Activated CD4-positive, alpha-beta memory T cell treated with anti-CD3 and anti-CD28 coated beads, Interleukin-2, amount 10 ng/mL, durations not matched to agents 7 days and 5 days (primary cell): ENCODE measurements at regions not wholly inside any gene's neighbourhood (a gene's known extent, or its start where the extent isn't known, plus 50 kb on each side); places are given as distances from the start of the nearest gene placed in this dataset.

ENCODE experiments used
- CTCF ChIA-PET: fragments of 350-600 bp; sonication (Branson Sonifier 250); formaldehyde crosslinking; loops from one replicate; lab custom pipeline; 2021; ENCODE audit warnings: antibody characterized with exemption, inconsistent platforms; lab: Charles Lee
- POLR2A ChIA-PET: fragments of 350-600 bp; sonication (Branson Sonifier 250); formaldehyde crosslinking; loops from one replicate; lab custom pipeline; 2021; ENCODE audit warnings: antibody characterized with exemption; lab: Charles Lee
- DNase-seq: peaks from one replicate; pipeline ENCODE4 v3.0.0-alpha.2; 2020
- H3K27ac Mint-ChIP-seq: one replicate; pipeline ENCODE4 v1.8.0; 2021; ENCODE audit warnings: mild to moderate bottlenecking, mixed read lengths
- H3K27me3 Mint-ChIP-seq: one replicate; pipeline ENCODE4 v1.8.0; 2021; ENCODE audit warnings: mixed read lengths
- H3K36me3 Mint-ChIP-seq: one replicate; pipeline ENCODE4 v1.8.0; 2021; ENCODE audit warnings: low read depth, mixed read lengths
- H3K4me1 Mint-ChIP-seq: one replicate; pipeline ENCODE4 v1.8.0; 2021; ENCODE audit warnings: mixed read lengths
- H3K4me3 Mint-ChIP-seq: one replicate; pipeline ENCODE4 v1.8.0; 2021; ENCODE audit warnings: mild to moderate bottlenecking, mixed read lengths
- H3K9me3 Mint-ChIP-seq: one replicate; pipeline ENCODE4 v1.8.0; 2021; ENCODE audit warnings: mixed read lengths

DNA sequence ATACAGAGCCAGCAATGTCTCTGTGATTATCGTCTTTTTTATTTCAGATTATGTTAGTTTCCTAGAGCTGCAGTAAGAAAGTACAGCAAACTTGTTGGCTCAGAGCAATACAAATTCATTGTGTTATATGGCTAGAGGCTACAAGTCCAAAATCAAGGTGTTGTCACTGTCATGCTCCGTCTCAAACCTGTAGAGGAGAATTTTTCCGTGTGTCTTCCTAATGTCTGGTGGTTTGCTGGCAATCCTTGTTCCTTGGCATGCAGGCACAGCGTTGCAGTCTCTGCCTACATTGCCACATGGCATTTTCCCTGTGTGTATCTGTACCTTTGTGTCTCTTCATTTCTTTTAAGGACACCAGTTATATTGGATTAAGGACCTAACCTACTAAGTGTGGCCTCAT, 244.4 kb downstream of the LRRIQ3 start:
- ChIA-PET CTCF (no interaction called here), POLR2A (no interaction called here)
- Mint-ChIP-seq H3K4me1 (no peaks in the 10 kb centered on the region), H3K9me3 (peaks cover 5% of the 10 kb centered on the region), H3K27ac (no peak overlapping the region), H3K27me3 (no peaks in the 10 kb centered on the region), H3K36me3 (no peaks in the 10 kb centered on the region), H3K4me3 (no peak overlapping the region)
- DNase-seq = no peak

GRCh38 chr1:73953186-73953585, 244.8 kb downstream of the LRRIQ3 start:
- DNase-seq = no peak
- no peak overlapping the region for H3K27ac Mint-ChIP-seq
- POLR2A ChIA-PET = no interaction called here
- CTCF ChIA-PET = no interaction called here
- H3K27me3 Mint-ChIP-seq = no peaks in the 10 kb centered on the region
- H3K36me3 Mint-ChIP-seq = no peaks in the 10 kb centered on the region
- no peak overlapping the region for H3K4me3 Mint-ChIP-seq
- H3K4me1 Mint-ChIP-seq = no peaks in the 10 kb centered on the region
- peaks cover 5% of the 10 kb centered on the region for H3K9me3 Mint-ChIP-seq

DNA sequence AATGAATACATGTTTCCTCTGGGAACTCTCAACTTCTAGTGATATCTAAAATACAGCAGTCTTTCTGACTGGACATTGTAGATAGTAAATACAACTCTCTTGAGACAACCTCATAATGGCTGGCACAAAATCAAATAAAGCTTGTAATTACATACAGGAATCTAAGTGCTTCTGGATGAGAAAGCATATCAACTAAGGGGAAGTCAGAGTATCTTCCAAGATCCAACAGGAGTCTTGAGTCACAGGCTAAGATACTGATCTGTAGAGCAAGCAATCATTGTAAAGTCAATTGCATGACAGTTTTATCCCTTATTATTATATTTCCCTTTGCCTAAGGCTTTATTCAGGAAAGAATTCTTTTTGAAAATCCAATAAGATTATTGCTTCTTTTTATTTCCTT, 249.9 kb downstream of the LRRIQ3 start:
- no peak overlapping the region for H3K27ac Mint-ChIP-seq
- DNase-seq = no peak
- no peaks in the 10 kb centered on the region for H3K9me3 Mint-ChIP-seq
- CTCF ChIA-PET = no interaction called here
- no peak overlapping the region for H3K4me3 Mint-ChIP-seq
- H3K4me1 Mint-ChIP-seq = no peaks in the 10 kb centered on the region
- no peaks in the 10 kb centered on the region for H3K27me3 Mint-ChIP-seq
- POLR2A ChIA-PET = no interaction called here
- no peaks in the 10 kb centered on the region for H3K36me3 Mint-ChIP-seq

GRCh38 chr1:73947009-73947408, 251.0 kb downstream of the LRRIQ3 start:
- no peaks in the 10 kb centered on the region for H3K36me3 Mint-ChIP-seq
- H3K4me1 Mint-ChIP-seq = no peaks in the 10 kb centered on the region
- no peak overlapping the region for H3K27ac Mint-ChIP-seq
- DNase-seq = no peak
- CTCF ChIA-PET = no interaction called here
- no peak overlapping the region for H3K4me3 Mint-ChIP-seq
- no peaks in the 10 kb centered on the region for H3K27me3 Mint-ChIP-seq
- POLR2A ChIA-PET = no interaction called here
- H3K9me3 Mint-ChIP-seq = no peaks in the 10 kb centered on the region

DNA sequence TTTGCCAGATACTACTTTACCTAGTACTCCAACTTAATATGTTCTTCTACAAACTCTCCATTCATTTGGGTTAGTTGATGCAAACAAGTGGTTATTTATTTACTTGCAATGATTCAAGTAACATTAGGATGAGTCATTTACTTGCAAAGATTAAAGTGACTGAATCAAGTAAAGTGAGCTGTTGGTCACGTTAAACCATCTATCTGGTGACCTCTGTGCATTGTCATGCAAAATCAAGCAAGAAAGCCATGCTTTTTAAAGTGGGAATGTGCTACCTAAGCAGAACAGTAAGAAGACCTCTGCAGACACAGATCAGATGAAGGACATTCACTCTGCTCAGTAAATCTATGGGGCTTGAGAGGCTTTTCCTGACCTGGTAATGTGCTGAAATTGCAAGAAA, 254.7 kb downstream of the LRRIQ3 start:
- Mint-ChIP-seq H3K27me3 (no peaks in the 10 kb centered on the region), H3K36me3 (no peaks in the 10 kb centered on the region), H3K4me1 (no peaks in the 10 kb centered on the region), H3K27ac (no peak overlapping the region), H3K4me3 (no peak overlapping the region), H3K9me3 (no peaks in the 10 kb centered on the region)
- CTCF ChIA-PET = no interaction called here
- DNase-seq = no peak
- POLR2A ChIA-PET = no interaction called here

DNA sequence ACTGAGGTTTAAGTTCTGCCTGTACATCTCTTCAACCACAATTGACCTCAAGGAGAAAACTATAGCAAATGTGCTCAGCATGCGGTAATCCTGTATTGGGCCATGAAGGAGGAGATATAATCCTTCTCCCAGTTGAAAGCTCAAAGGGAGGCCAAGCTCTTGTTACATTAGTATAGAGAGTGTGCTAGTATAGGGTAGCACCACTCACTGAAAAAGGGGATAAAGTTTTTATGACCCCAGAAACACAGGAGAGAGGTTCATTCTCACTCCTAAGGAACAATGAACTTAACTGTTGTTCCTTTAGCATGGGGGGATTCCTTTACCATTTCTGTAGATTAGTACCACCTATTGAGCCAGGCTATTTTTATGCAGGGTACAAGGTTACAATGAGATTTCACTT, 267.7 kb downstream of the LRRIQ3 start:
- Mint-ChIP-seq H3K9me3 (no peaks in the 10 kb centered on the region), H3K27ac (no peak overlapping the region), H3K4me1 (no peaks in the 10 kb centered on the region), H3K27me3 (no peaks in the 10 kb centered on the region), H3K36me3 (no peaks in the 10 kb centered on the region), H3K4me3 (no peak overlapping the region)
- CTCF ChIA-PET = no interaction called here
- POLR2A ChIA-PET = no interaction called here
- no peak for DNase-seq

DNA sequence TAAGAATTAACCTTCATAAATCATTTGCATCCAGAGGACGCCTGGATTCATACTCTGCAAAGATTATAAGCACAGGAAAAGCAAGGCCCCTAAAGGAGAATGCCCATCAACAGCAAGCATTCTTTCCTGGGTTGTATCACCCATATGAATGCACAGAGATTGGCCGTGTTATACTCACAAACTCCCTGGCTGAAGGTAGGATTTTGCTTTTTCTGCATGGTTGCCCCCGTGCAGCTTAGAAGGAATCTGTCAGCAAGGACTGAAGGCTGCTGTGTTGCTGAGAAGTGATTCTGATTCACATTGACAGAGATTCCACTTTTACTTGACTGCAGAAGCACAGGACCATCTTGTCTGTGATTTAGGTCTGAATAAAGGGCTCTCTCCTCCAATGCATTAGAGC, 283.0 kb downstream of the LRRIQ3 start:
- Mint-ChIP-seq H3K4me3 (no peak overlapping the region), H3K4me1 (no peaks in the 10 kb centered on the region), H3K27me3 (no peaks in the 10 kb centered on the region), H3K36me3 (no peaks in the 10 kb centered on the region), H3K27ac (no peak overlapping the region), H3K9me3 (peaks cover 4% of the 10 kb centered on the region)
- CTCF ChIA-PET = no interaction called here
- no peak for DNase-seq
- POLR2A ChIA-PET = no interaction called here

DNA sequence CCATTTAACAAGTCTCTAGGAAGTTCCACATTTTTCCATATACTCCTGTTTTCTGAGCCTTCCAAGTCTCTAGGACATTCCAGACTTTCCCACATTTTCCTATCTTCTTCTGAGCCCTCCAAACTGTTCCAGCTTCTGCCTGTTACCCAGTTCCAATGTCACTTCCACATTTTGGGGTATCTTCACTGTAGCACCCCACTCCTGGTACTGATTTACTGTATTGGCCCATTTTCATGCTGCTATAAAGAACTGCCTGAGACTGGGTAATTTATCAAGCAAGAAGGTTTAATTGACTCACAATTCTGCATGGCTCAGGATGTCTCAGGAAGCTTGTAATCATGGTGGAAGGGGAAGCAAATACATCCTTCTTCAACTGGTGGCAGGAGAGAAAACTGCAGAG, 285.0 kb downstream of the LRRIQ3 start:
- CTCF ChIA-PET = no interaction called here
- DNase-seq = no peak
- H3K36me3 Mint-ChIP-seq = no peaks in the 10 kb centered on the region
- no peaks in the 10 kb centered on the region for H3K4me1 Mint-ChIP-seq
- H3K27ac Mint-ChIP-seq = no peak overlapping the region
- no peaks in the 10 kb centered on the region for H3K27me3 Mint-ChIP-seq
- H3K4me3 Mint-ChIP-seq = no peak overlapping the region
- POLR2A ChIA-PET = no interaction called here
- peaks cover 4% of the 10 kb centered on the region for H3K9me3 Mint-ChIP-seq

DNA sequence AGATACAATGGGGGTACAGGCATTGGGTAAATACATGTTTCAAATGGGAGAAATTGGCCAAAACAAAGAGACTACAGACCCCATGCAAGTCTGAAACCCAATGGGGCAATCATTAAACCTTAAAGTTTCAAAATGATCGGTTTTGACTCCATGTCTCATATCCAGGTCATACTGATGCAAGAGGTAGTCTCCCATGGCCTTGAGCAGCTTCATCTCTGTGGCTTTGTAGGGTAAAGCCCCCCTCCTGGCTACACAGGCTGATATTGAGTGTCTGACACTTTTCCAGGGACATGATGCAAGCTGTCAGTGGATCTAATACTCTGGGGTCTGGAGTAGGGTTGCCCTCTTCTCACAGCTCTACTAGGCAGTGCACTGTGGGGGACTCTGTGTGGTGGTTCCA, 286.1 kb downstream of the LRRIQ3 start:
- peaks cover 4% of the 10 kb centered on the region for H3K9me3 Mint-ChIP-seq
- no peak overlapping the region for H3K4me3 Mint-ChIP-seq
- ChIA-PET CTCF (no interaction called here), POLR2A (no interaction called here)
- no peaks in the 10 kb centered on the region for H3K36me3 Mint-ChIP-seq
- no peaks in the 10 kb centered on the region for H3K27me3 Mint-ChIP-seq
- DNase-seq = no peak
- H3K4me1 Mint-ChIP-seq = no peaks in the 10 kb centered on the region
- no peak overlapping the region for H3K27ac Mint-ChIP-seq

- H3K27ac Mint-ChIP-seq = no peak overlapping the region
- peaks cover 4% of the 10 kb centered on the region for H3K9me3 Mint-ChIP-seq
- ChIA-PET CTCF (interaction anchor here (0.9 kb wide), 1 partner anchor 562 kb away, joined by 3 read pairs; no protein-coding TSS in a partner anchor), POLR2A (no interaction called here)
- DNase-seq = no peak
- H3K4me1 Mint-ChIP-seq = no peaks in the 10 kb centered on the region
- no peak overlapping the region for H3K4me3 Mint-ChIP-seq
- no peaks in the 10 kb centered on the region for H3K27me3 Mint-ChIP-seq
- no peaks in the 10 kb centered on the region for H3K36me3 Mint-ChIP-seq
Observed at GRCh38 chr1:73910466-73910865, 287.5 kb downstream of the LRRIQ3 start.

DNA sequence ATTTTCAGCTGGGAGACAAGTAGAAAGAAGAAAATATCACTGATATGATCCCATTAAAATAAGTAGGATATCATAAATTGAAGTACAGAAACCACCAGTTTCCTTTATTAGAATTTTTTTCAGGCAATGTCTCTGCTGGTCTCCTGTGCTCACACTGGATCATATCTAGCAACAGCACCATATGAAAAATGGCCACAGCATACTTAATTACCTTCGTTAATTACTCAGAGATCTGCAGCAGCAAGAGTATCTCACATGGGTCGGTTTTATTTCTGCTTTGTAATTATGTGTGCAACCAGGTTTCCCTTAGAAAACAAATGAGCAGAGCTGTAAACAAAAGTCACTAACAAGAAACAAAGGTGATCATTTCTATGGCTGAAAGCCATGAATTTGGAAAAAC, 287.9 kb downstream of the LRRIQ3 start:
- DNase-seq = no peak
- Mint-ChIP-seq H3K36me3 (no peaks in the 10 kb centered on the region), H3K4me1 (no peaks in the 10 kb centered on the region), H3K9me3 (peaks cover 4% of the 10 kb centered on the region), H3K4me3 (no peak overlapping the region), H3K27ac (no peak overlapping the region), H3K27me3 (no peaks in the 10 kb centered on the region)
- CTCF ChIA-PET = interaction anchor here (0.9 kb wide), 1 partner anchor 563 kb away, joined by 3 read pairs; no protein-coding TSS in a partner anchor
- POLR2A ChIA-PET = no interaction called here

DNA sequence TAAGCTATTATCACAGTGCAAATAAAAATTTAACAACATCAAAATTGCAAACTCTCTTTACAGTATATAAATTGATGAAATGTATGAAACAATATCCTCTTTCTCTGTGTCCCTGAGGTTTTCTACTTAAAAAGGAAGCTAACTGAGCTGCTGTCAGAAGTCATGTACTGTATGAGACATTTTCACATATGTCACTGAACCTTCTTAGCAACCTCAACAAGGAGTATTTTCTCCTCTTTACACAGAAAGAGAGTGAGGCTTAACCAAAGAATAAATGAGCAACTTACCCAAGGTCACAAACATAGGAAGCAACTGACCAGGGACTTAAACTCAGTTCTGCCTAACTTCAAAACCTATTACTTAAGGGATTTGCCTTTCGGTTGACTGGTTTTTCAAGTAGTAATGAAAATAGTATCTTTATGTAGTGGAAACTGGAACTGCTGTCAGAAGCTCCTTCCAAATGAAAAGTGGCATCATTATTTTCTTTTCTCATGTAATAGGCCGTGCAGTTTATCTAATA, 288.9 kb downstream of the LRRIQ3 start:
- Mint-ChIP-seq H3K4me3 (no peak overlapping the region), H3K36me3 (no peaks in the 10 kb centered on the region), H3K4me1 (no peaks in the 10 kb centered on the region), H3K27ac (no peak overlapping the region), H3K27me3 (no peaks in the 10 kb centered on the region), H3K9me3 (peaks cover 4% of the 10 kb centered on the region)
- ChIA-PET CTCF (no interaction called here), POLR2A (no interaction called here)
- DNase-seq = no peak

- CTCF ChIA-PET = no interaction called here
- H3K4me3 Mint-ChIP-seq = no peak overlapping the region
- DNase-seq = no peak
- H3K9me3 Mint-ChIP-seq = no peaks in the 10 kb centered on the region
- no peaks in the 10 kb centered on the region for H3K4me1 Mint-ChIP-seq
- POLR2A ChIA-PET = no interaction called here
- H3K27me3 Mint-ChIP-seq = no peaks in the 10 kb centered on the region
- H3K36me3 Mint-ChIP-seq = no peaks in the 10 kb centered on the region
- H3K27ac Mint-ChIP-seq = no peak overlapping the region
Observed at GRCh38 chr1:73907051-73907450, 290.9 kb downstream of the LRRIQ3 start.

DNA sequence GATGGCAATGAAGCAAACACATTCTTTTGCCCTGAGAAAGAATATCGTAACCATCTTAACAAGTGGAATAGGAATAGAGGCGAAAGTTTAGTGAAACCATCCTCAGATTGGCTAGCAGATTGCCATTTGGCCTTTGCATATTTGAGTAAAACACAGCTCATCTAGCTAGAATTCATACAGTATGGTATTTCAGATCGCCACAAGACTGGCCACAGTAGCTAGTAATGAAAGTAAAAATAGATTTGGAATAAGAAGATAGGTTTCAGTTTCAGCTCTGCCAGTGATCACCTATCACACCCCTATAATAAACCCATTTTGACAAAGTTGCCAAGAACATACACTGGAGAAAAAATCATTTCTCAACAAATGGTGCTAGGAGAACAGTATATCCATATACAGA, 294.9 kb downstream of the LRRIQ3 start:
- Mint-ChIP-seq H3K27me3 (no peaks in the 10 kb centered on the region), H3K4me3 (no peak overlapping the region)
- CTCF ChIA-PET = no interaction called here

More for the DNA sequence above, 294.9 kb downstream of the LRRIQ3 start:
- Mint-ChIP-seq H3K4me1 (no peaks in the 10 kb centered on the region), H3K36me3 (no peaks in the 10 kb centered on the region), H3K9me3 (no peaks in the 10 kb centered on the region), H3K27ac (no peak overlapping the region)
- DNase-seq = no peak
- POLR2A ChIA-PET = no interaction called here
